ENCODE measurements at regions not wholly inside any gene's neighbourhood (a gene's known extent, or its start where the extent isn't known, plus 50 kb on each side); places are given as distances from the start of the nearest gene placed in this dataset.

DNA sequence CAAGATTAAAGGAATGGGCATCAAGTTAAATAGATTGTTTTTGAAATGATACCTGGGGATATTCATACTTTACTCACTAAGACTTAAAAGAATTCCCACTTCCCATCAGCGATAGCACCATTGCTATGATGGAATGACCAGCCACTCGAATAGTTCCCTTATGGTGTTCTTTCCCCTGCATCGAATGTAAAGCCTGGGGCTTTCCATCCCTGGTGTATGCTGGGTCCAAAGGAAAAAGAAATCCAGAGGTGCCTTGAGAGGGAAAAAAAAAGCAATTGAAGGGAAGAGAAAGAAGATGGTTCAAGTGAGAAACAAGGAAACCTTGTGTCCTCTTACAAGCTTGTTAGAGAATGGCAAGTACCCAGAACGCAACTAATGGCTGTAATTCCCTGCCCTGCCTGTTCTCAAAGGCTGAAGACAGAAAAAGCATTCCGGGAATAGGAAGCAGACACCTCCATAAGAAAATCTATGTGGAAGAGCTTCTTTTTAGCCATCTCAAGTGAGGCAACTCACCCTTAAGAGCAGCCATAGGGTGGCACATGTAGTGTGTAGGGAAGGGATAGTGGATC, 351.1 kb upstream of the DAB2 start:
- no peak for ATAC-seq (ENCODE audit: insufficient read depth, low FRiP score)

GRCh38 chr5:39775086-39775796, 350.5 kb upstream of the DAB2 start:
- TF ChIP-seq CTCF (IDR thresholded peaks at IDR 0.05; ENCODE audit: control extremely low read depth, extremely low read depth), result no peak
- DNase-seq (no peak), ATAC-seq (ENCODE audit: insufficient read depth, low FRiP score) (no peak)
- H3K27me3 ChIP-seq (ENCODE audit: control insufficient read depth in 3 of 3, insufficient read depth in 3 of 3, low read length in 2 of 3), result no peaks in the 10 kb centered on the region
- 69 to 76% methylated on average over 2 of the region's 2 CpGs for WGBS, 2 donors
- H3K4me3 ChIP-seq, result no peak overlapping the region
- H3K36me3 ChIP-seq (ENCODE audit: control insufficient read depth in 4 of 4, insufficient read depth in 4 of 4, low read length in 4 of 4), result no peaks in the 10 kb centered on the region
- H3K4me1 ChIP-seq (ENCODE audit: control insufficient read depth in 5 of 5, insufficient read depth in 5 of 5, low read length in 5 of 5), result no peaks in the 10 kb centered on the region
- H3K27ac ChIP-seq (ENCODE audit: low read depth in 1 of 2, low read length in 1 of 2), result no peak overlapping the region
- H3K9me3 ChIP-seq (ENCODE audit: control insufficient read depth in 4 of 4, insufficient read depth in 3 of 4, low read length in 3 of 4), result no peaks in the 10 kb centered on the region
- H3K9ac ChIP-seq (ENCODE audit: insufficient read depth in 1 of 2, low read length in 2 of 2), result no peak overlapping the region

More for the DNA sequence above, 351.1 kb upstream of the DAB2 start:
- Histone ChIP-seq H3K4me3 (no peak overlapping the region), H3K9me3 (ENCODE audit: control insufficient read depth in 4 of 4, insufficient read depth in 3 of 4, low read length in 3 of 4) (no peaks in the 10 kb centered on the region), H3K27me3 (ENCODE audit: control insufficient read depth in 3 of 3, insufficient read depth in 3 of 3, low read length in 2 of 3) (no peaks in the 10 kb centered on the region), H3K36me3 (ENCODE audit: control insufficient read depth in 4 of 4, insufficient read depth in 4 of 4, low read length in 4 of 4) (no peaks in the 10 kb centered on the region), H3K4me1 (ENCODE audit: control insufficient read depth in 5 of 5, insufficient read depth in 5 of 5, low read length in 5 of 5) (no peaks in the 10 kb centered on the region), H3K9ac (ENCODE audit: insufficient read depth in 1 of 2, low read length in 2 of 2) (no peak overlapping the region), H3K27ac (ENCODE audit: low read depth in 1 of 2, low read length in 1 of 2) (no peak overlapping the region)
- no peak for DNase-seq
- no peak for TF ChIP-seq CTCF (IDR thresholded peaks at IDR 0.05; ENCODE audit: control extremely low read depth, extremely low read depth)
- 85 to 92% methylated on average over 5 of the region's 5 CpGs for WGBS, 2 donors

DNA sequence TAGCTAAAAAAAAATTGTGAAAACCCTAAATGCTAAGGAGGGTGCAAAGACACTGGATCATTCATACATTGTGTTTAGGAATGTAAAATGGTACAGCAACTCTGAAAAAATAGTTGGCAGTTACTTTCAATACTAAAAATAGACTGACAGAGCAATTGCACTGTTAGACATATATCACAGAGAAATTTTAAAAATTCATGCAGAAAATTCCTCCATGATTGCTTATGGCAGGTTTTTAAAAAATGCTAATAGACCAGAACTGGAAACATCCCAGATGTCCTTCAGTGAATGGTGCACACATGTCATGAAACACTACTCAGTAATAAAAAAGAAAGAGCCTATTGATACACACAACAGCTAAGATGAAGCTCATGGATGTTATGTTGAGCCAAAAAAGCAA, 349.8 kb upstream of the DAB2 start:
- Histone ChIP-seq H3K9ac (ENCODE audit: insufficient read depth in 1 of 2, low read length in 2 of 2) (no peak overlapping the region), H3K4me1 (ENCODE audit: control insufficient read depth in 5 of 5, insufficient read depth in 5 of 5, low read length in 5 of 5) (no peaks in the 10 kb centered on the region), H3K4me3 (no peak overlapping the region), H3K27ac (ENCODE audit: low read depth in 1 of 2, low read length in 1 of 2) (no peak overlapping the region), H3K27me3 (ENCODE audit: control insufficient read depth in 3 of 3, insufficient read depth in 3 of 3, low read length in 2 of 3) (no peaks in the 10 kb centered on the region), H3K9me3 (ENCODE audit: control insufficient read depth in 4 of 4, insufficient read depth in 3 of 4, low read length in 3 of 4) (no peaks in the 10 kb centered on the region), H3K36me3 (ENCODE audit: control insufficient read depth in 4 of 4, insufficient read depth in 4 of 4, low read length in 4 of 4) (no peaks in the 10 kb centered on the region)
- TF ChIP-seq CTCF (IDR thresholded peaks at IDR 0.05; ENCODE audit: control extremely low read depth, extremely low read depth), result no peak
- ATAC-seq (ENCODE audit: insufficient read depth, low FRiP score), result no peak
- no peak for DNase-seq
